ENCODE measurements at regions not wholly inside any gene's neighbourhood (a gene's known extent, or its start where the extent isn't known, plus 50 kb on each side); places are given as distances from the start of the nearest gene placed in this dataset.
"Not testable (repeated sequence)": the region's sequence is repeated elsewhere in the genome, so short reads cannot be mapped to it uniquely, and the experiment has no call there.

GRCh38 chr2:87405531-87406216 is 342.2 kb upstream of the PLGLB2 start:
- not testable (repeated sequence) for TF ChIP-seq CTCF (IDR thresholded peaks at IDR 0.05 in 4 of 5, conservative IDR thresholded peaks at IDR 0.05 in 1 of 5); POLR2A (IDR thresholded peaks at IDR 0.05)
